Hematopoietic multipotent progenitor cell treated with erythropoietin and hydrocortisone succinate and interleukin-3 and kit ligand, for 4 days (in vitro differentiated cells): ENCODE measurements at regions not wholly inside any gene's neighbourhood (a gene's known extent, or its start where the extent isn't known, plus 50 kb on each side); places are given as distances from the start of the nearest gene placed in this dataset.
"Not testable (repeated sequence)": the region's sequence is repeated elsewhere in the genome, so short reads cannot be mapped to it uniquely, and the experiment has no call there.

Experiments
- DNase-seq: peaks from one replicate; pipeline ENCODE4 v3.0.0-alpha.2; 2015

DNA sequence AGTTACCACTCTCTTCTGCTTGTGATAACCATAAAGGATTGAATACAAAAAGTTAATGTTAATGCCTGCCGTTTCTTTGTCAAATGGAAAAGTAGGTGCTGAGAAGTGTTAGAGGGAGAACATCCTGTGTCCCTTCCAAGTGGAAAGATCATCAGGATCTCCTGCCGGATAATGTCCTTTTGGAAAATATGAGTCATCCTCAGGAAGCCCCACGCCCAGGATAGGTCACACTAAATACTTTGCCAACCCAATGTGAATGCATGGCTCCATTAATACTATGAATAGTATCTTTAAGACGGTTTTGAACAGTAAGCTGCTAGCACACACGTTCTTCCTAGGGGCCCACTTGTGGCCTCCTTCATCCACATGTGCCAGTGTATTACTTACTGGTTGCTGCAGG is 279.5 kb downstream of the ZNF326 start:
- no peak for DNase-seq

DNA sequence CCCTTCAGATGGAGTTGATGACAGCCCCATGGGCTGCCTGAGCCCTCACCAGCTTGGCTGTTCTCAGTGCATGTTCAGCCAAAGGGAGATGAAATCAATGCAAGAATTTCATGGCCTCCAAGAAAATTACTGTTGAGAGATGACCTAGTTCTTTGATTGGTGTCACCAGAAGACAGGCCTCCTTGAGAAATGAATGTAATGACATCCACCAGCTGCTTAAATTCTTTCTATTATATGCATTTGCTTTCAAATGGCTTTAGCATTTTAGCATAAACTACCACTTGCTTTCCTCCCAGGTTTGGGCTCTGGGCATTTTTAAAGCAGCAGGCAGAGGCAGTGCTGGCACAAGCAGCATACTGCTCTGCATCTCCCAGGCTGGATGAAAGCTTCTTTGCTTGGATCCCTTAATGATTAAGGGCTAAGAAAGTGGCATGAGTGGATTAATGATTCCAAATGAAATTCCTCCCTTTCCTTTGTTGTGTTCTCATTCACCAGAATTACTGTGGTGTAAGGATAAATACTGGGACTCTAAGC is 278.4 kb downstream of the ZNF326 start:
- no peak for DNase-seq

DNA sequence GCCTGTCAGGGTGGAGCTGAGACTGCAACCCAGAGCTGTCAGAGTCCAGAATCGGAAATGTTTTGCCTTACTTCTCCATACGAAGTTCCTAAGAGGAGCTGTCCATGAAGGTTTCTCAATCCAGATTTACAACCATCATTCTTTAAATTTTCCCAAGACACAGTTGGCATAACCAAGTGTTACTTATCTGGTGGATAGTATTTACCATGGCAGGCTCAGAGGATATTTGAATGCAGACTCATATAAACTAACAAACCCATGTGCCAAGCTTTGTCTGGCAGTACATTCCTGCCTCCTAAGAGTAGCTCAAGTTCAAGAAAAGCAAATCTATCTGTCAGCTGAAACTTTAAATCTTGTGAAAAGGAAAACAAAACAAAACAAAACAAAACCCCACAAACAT is 267.9 kb downstream of the ZNF326 start:
- no peak for DNase-seq

DNA sequence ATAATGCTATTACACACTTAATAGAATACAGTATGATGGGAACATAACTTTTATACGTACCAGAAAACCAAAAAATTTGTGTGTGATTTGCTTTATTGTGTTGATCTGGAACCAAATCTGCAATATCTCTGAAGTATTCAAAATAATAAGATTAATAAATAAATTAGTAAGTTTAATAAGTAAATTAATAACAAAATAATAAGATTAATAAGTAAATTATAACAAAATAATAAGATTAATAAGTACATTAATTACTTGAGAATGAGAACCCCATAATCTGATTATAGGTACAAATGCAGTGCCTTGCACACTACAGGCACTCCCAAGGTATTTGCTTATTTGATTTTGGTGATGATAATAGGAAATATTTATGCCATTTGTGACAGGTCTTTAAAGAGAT is 267.4 kb downstream of the ZNF326 start:
- no peak for DNase-seq

DNA sequence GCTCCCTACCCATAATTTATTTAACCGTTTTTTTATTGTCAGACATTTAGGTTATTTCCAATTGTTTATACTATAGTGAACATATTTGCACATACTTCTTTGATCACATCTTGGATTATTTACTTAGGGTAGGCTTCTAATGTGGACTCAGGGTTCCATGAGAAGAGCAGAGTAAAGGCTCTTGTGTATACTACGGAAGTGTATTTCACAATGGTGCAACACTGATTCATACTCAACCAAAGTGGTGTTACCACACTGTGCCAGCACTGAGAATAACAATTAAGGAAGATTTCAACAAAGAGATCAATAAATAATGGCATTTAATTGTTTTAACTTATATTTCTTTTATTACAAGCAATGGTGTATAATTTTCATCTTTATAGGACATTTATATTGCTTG is 251.2 kb downstream of the ZNF326 start:
- DNase-seq: no peak

DNA sequence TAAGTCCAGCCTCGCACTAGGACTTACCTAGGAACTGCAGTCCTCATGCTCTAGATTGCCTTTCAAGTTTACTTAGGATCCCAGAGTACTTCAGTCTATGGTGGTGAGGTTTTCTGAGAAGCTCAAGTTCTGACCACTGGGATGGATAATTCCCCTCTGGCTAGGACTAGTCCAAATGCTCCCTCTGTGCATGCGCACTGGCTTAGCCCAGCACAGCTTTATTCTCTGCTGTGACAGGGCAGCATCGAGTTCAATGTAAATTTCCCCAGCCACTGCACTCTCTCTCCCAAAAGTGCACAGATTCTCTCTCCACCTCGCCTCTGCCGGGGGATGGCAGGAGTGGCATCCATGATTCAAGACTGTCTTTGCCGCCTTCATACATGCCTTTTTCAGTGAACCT is 241.6 kb downstream of the ZNF326 start:
- DNase-seq: no peak

DNA sequence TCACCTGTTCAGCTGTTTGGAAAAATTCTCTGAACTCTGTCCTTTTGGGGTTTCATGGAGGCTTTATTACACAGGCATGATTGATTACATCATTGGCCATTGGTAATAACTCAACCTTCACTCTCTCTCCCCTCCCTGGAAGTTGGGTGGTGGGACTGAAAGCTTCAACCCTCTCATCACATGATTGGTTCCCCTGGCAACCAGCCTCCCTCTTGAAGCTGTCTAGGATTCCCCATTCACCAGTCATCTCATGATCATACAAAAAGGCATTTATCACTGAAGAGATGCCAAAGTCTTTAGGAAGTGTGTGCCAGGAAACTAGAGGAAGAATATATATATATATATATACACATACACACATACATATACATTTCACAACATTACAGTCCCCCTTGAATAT is 228.5 kb downstream of the ZNF326 start:
- no peak for DNase-seq

DNA sequence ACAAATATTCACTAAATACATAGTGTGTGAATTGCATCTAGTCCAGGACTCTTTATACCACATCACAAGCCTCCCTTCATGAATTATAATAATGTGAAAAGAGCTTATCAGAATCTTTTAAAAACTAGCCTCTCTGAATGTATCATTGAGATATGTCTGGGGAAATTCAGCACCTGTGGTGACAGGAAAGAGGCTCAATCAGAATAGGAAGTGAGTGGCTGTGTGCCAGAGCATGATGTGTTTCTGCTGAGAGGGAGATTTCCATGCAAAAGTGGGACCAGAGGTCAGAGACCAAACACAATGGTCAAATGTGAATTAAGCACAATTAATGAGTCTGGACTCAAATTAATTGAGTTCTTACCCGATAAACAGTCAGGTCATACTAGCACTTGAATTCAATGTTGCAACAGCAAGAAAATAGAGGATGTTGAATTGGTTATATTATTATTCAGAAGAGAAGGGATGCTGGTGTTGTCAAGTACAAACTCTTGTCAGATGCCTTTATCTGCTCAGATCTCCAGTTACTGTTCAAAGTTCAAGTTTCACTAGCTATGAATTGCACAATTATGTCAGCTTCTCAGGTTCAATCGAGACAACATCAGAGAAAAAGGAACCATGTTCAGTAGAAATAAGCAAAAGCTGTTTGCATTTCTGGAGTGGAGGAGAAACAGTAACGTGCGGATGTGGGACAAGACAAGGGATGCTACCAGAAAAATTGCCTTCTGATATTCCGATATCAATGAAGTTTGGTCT is 226.2 kb downstream of the ZNF326 start:
- peak; percentile 23 for DNase-seq

DNA sequence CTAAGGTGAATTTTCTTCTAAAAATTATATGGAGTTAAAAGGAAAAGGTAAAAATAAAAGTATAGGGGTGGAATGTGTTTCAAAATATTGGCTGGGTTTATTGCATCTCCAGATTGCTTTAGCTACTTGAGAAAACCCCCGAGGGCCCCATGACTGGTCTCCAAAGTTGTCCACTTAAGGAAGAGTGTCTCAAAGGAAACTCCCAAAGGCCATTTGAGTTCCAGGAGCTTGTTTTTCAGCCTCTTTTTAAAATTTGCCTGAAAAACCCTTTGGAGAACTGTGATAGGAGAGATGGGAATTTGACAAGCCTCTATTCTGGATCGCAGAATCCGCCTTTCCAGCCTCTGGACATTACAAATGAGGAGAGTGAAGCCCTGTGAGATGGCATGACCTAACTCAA is 225.6 kb downstream of the ZNF326 start:
- DNase-seq: no peak

DNA sequence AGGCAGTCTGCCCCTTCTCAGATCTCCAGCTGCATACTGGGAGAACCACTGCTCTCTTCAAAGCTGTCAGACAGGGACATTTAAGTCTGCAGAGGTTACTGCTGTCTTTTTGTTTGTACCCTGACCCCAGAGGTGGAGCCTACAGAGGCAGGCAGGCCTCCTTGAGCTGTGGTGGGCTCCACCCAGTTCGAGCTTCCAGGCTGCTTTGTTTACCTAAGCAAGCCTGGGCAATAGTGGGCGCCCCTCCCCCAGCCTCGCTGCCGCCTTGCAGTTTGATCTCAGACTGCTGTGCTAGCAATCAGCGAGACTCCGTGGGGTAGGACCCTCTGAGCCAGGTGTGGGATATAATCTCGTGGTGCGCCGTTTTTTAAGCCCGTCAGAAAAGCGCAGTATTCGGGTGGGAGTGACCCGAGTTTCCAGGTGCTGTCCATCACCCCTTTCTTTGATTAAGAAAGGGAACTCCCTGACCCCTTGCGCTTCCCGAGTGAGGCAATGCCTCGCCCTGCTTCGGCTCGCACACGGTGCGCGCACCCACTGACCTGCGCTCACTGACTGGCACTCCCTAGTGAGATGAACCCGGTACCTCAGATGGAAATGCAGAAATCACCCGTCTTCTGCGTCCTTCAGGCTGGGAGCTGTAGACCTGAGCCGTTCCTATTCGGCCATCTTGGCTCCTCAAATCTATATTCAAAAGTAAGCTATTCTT is 224.4 kb downstream of the ZNF326 start:
- not testable (repeated sequence) for DNase-seq

DNA sequence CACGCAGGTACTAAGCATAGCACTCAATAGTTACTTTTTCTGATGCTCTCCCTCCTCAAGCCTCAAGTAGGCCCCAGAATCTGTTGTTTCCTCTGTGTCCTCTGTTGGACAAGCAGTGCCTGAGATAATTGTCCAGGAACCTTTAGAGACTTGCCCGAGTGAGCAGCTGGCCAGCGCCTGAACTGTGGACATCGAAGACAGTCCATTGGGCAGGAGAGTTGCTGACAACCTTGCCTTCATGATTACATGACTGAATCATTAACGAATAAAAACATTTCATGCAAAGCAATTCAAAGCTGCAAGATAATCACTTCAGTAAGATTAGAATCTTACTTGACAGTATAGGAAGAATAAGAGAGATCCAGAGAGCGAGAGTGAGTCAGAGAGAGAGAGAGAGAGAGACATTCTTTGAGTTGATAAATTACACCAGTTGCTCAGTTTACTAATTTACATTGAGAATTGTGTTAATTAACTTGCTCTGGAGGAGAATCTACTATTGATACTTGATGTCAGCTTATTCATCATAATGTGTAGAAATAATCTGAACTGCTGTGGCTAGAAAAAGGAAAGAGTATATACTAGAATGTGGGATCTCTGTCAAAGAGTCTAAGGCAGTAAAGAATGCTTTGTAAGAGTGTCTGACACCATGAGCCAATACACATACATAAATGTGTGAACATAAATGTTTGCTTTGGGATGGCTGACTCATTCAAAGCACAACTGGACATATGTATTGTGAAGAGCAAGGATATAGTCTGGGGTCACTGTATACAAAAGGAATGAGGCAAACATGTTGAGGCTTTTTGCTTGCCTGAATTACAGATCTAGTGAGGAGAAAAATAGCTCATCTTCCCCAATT is 216.0 kb downstream of the ZNF326 start:
- no peak for DNase-seq

DNA sequence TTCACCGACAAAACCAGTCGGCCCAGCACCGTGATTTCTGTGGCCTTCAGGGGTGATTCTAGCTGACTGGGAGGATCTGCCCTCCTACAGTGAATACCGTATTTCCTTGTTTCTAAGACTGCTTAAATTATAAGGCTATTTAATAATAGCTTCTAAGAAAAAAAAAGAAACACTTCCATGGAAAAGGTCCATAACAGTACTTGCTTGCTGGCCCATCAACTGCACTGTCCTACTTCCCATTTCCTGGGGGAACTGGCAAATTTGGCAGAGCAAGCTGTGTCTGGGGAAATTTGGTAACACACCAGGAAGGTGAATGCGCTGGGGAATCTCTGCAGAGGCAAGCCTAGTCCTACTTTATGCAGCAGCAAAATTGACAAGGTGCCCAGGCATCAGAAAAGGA is 214.0 kb downstream of the ZNF326 start:
- no peak for DNase-seq

DNA sequence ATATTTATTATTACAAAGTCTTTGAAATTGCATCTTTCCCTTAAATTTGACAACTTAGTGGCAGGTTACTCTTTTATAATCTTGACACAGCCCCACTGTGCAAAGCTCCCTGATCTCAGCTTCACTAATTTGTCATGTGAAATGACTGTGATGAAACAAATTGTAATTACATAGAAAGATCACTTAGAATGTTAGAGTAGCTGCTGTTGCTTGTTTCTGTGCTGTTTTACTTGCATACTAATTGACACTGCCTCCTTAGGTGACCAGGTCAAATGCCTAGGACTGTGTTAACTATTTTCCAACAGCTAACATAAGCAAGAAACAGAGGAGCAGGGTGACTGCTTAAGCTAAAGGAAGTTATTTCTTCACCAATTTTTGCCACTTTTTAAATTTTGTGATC is 211.3 kb downstream of the ZNF326 start:
- DNase-seq: no peak

DNA sequence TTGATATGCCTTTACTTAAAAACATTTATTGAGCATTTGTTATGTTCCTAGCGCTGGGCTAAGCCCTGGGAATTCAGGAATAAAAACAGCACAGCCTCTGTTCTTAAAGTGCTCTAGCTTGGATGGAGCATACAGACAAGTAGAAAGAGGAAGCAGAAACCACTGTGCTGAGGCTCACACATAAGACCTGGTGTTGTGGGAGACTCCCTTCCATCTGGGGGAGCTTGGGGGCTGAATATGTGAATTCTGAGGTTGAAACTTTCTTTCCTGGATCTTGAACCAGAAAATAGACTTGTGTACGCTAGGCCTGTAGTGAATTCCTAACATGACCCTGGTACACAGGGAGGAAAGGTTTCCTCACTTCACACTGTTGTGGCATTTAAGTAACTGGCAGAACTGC is 209.9 kb downstream of the ZNF326 start:
- DNase-seq: peak; percentile 15

DNA sequence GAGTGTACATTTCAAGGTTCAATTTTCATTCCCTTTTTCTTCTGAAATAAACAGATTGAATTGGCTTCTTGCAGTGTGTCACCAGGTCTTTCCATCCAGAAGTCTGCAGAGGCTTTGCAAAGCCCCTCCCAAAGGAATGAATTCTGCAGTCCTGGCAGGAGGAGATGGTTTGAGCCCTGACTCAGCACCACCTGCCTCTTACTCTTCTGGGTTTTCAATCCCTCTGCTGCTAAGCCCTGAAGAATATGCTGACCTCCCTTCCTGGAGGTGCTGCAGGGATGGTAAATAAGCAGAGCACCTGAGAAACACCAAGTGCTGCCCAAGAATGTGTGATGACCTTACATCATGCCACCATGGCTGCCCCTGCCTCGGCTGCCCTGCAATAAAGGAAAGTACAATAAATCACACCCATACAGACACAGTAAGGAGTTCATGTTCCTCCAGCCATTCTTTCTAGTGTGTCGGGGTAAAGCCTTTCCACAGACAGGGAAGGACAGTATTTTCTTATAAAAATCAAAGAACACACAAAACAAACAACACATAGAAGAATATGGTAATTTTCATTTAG is 209.2 kb downstream of the ZNF326 start:
- DNase-seq: no peak

DNA sequence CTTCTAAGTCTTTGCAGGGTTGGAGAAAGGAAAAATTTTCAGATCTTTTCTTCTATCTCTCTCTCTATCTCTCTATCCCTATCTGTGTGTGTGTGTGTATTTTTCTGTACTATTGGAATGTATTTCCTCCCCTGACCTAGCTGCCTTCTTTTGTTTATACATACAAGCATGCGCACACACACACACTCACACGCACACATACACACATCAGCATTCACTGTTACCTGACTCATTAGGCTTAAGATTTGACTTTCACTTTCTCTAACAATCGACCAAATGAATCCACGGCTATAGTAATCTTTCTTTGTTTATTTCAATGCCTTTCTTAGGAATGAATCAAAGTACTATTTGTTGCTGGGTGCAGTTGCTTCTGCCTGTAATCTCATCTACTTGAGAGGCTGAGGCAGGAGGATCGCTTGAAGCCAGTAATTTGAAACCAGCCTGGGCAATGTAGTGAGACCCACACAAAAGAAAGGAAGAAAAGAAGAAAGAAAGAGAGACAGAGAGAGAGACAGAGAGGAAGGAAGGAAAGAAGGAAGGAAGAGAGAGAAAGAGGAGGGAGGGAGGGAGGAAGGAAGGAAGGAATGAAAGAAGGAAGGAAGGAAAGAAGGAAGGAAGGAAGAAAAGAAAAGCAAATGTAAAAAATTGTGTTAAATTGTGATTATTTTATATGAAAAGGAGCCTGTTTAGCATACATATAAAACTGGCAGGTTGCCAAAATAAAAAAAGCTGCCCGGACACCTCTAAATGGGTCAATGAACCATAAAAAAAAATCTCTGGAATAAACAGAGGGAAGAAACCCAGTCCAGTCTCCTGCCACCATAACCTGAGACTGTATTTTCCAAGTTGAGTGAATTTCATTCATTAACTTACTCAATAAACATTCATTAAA is 206.8 kb downstream of the ZNF326 start:
- DNase-seq: no peak

DNA sequence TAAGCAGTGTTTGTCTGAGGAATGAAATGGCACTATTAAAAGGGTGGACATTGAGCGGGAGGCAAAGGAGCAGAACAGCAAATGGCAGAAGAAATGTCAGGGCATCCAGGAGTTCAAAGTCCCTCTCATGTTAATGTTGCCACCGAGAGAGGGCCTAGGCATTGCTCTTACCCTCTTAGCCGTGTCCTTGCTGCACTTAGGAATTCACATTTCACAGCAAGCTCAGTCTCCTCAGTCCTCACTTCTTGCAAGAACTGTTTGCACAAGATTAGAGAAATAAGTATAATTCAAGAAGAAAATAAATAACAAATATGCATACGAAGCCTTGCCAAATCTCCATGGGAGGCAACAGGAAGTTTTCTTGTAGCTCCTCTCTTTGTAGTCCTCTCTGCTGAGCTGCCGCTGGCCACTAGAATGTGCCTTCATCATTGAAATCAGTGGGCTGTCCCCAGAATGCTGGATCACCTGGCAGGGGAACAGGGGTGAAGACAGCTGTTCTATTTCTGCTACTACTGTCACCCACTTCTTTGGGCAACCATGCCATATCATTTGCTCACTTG is 205.8 kb downstream of the ZNF326 start:
- DNase-seq: no peak

DNA sequence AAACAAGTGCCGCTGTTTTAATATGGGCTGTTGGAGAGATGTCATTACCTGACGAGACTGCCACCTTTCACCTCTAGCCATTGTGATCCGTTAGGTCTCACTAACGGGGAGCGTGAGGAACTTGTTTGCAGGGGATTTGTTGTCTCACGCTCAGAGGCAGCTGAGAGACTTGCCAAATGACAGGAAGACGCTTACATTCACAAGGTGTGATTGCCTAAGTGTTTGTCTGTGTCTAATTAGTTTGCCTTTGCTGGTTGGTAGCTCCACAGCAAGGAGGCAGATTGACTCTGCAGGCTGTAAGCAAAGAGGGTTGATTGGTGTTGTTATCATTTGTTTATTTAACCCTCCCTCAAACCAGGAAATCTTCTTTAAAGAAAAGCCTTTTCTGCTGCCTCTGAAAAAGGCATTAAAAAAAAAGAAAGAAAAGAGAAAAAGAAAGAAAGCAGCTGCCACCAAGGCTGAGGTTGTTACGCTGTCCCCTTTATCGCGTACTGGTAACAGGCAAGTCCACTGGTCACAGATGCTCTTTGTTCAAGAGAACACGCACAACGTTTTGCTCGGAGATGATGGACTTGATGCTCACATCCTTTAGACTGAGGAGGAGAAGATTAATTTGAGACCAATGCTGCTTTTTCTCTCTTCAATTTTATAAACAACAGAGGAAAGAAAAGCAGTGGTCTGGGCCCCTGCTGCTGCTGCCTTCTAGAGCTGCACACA is 203.9 kb downstream of the ZNF326 start:
- no peak for DNase-seq

DNA sequence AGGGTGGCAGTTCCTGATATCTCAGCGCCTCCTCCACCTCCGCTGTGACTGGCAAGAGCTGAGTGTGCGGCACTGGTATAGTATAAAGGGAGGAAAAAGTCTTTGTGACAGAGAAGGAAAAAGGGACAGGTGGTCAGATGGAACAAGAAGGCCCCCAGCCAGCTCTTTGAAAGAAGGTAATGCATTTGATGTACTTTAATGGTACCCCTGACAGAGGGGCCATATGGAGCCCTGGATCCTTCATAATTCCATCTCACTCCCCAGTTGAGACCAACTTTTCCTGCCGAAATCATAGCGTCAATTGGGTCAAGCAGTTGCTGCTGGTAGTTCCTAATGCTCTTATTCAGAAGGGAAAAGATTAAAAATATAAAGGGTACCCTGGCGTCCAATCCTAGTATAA is 198.2 kb downstream of the ZNF326 start:
- DNase-seq: no peak

DNA sequence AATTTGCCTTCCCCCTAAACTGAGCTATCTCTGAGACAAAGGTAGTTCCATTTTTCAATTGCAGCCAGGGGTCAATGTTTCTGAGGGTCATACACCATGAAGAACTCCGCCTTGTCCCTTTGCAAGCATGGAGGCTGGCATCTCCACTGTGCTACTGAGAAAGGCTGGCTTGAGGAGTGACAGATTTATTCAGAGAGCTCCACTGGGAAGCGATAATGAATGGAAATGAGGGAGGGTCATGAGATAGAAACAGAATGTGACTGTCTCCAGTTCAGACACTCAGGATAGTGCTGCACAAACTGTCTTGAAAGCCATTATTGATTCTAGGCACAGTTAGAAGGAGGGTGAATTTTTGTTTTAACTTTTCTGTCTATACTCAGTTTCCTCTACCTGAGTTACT is 197.5 kb downstream of the ZNF326 start:
- no peak for DNase-seq

DNA sequence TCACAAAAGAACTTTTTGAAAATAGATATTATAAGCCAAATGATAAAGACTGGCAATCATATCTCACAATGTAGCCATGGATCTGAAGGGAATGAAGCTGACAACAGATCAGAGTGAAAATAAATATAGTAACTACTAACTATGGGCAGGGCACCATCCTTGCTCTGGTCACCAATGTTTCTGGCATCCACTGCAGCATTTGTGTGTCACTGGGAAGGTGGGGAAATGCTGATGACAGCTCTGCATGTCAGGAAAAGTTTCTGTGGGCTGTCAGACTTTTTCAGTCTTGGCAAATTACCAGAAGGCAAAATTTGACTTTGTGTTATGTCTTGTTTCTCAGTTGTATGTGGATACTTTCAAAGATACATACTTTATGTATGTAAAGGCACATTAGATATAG is 195.6 kb downstream of the ZNF326 start:
- DNase-seq: no peak
